Medulla oblongata (tissue), 1 donor: ENCODE measurements at regions not wholly inside any gene's neighbourhood (a gene's known extent, or its start where the extent isn't known, plus 50 kb on each side); places are given as distances from the start of the nearest gene placed in this dataset.

ENCODE experiments used
- DNase-seq: peaks from one replicate; pipeline ENCODE4 v3.0.0-alpha.2; 2015; ENCODE audit errors: extremely low spot score

GRCh38 chr14:25756876-25757275 is 706.9 kb upstream of the STXBP6 start:
- DNase-seq, result no peak

- no peak for DNase-seq
Measured at GRCh38 chr14:25753130-25753529, 703.2 kb upstream of the STXBP6 start.

- DNase-seq, result no peak
Measured at GRCh38 chr14:25750436-25750835, 700.5 kb upstream of the STXBP6 start.
